ENCODE measurements at regions not wholly inside any gene's neighbourhood (a gene's known extent, or its start where the extent isn't known, plus 50 kb on each side); places are given as distances from the start of the nearest gene placed in this dataset.

GRCh38 chr14:99063620-99064225, 208.3 kb downstream of the BCL11B start:
- Histone ChIP-seq H4K91ac (ENCODE audit: insufficient read depth, low read depth, low read length) (no peak overlapping the region), H3K79me1 (ENCODE audit: low read depth in 1 of 2, low read length in 2 of 2) (no peaks in the 10 kb centered on the region), H3K23ac (ENCODE audit: low read depth, low read length) (no peak overlapping the region), H3K4me3 (ENCODE audit: insufficient read depth, low read depth, low read length) (no peak overlapping the region), H3K4me2 (ENCODE audit: low read depth, low read length) (no peak overlapping the region), H3K18ac (ENCODE audit: low read depth, low read length) (no peak overlapping the region), H2BK20ac (ENCODE audit: low read depth, low read length) (no peak overlapping the region), H3K14ac (replicated peaks; ENCODE audit: low read depth, low read length) (no peak overlapping the region), H2BK15ac (ENCODE audit: low read depth, low read length) (no peak overlapping the region), H2BK120ac (ENCODE audit: low read depth, low read length) (no peak overlapping the region), H4K5ac (ENCODE audit: low read depth, low read length) (no peak overlapping the region), H2BK5ac (ENCODE audit: low read depth, low read length, poor library complexity, severe bottlenecking) (no peak overlapping the region), H2AK9ac (replicated peaks; ENCODE audit: low read depth, low read length, poor library complexity) (no peak overlapping the region), H3K4ac (ENCODE audit: low read depth, low read length) (no peak overlapping the region), H3K27ac (ENCODE audit: insufficient read depth, low read length) (no peak overlapping the region), H4K20me1 (ENCODE audit: insufficient read depth, low read length) (no peaks in the 10 kb centered on the region), H3K9ac (ENCODE audit: low read depth, low read length) (no peak overlapping the region), H2AFZ (replicated peaks; ENCODE audit: low read length, poor library complexity) (no peak overlapping the region), H3K9me1 (ENCODE audit: insufficient read depth, low read length) (no peaks in the 10 kb centered on the region), H3K9me3 (ENCODE audit: control insufficient read depth, insufficient read depth, low read length) (peaks cover 50% of the 10 kb centered on the region), H3K56ac (ENCODE audit: extremely low read depth, insufficient read depth, low read length) (no peak overlapping the region), H2AK5ac (ENCODE audit: low read depth, low read length) (no peak overlapping the region), H3K36me3 (ENCODE audit: control insufficient read depth, insufficient read depth, low read length) (no peaks in the 10 kb centered on the region), H3K27me3 (ENCODE audit: control insufficient read depth, insufficient read depth, low read length) (no peaks in the 10 kb centered on the region), H3K4me1 (ENCODE audit: control insufficient read depth, insufficient read depth, low read length) (no peaks in the 10 kb centered on the region), H4K8ac (ENCODE audit: low read depth in 2 of 2, low read length in 2 of 2) (no peak overlapping the region)
- ChIA-PET POLR2A (ENCODE audit: unreplicated experiment) (no interaction called here), CTCF (no interaction called here)
- DNase-seq (no peak), ATAC-seq (ENCODE audit: low read depth) (no peak)
- BruUV-seq (replicated peaks): no TSS peak
- TF ChIP-seq, protein P1, sequence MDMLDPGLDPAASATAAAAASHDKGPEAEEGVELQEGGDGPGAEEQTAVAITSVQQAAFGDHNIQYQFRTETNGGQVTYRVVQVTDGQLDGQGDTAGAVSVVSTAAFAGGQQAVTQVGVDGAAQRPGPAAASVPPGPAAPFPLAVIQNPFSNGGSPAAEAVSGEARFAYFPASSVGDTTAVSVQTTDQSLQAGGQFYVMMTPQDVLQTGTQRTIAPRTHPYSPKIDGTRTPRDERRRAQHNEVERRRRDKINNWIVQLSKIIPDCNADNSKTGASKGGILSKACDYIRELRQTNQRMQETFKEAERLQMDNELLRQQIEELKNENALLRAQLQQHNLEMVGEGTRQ (IDR thresholded peaks at IDR 0.05; ENCODE audit: low read depth, low read length): no peak
- TF ChIP-seq NFE2L2 (IDR thresholded peaks at IDR 0.05; ENCODE audit: low read depth, low read length): no peak
- TF ChIP-seq ELK1 (IDR thresholded peaks at IDR 0.05; ENCODE audit: borderline replicate concordance, low read depth, low read length): no peak
- TF ChIP-seq RAD21 (IDR thresholded peaks at IDR 0.05; ENCODE audit: low read length): no peak
- no peak for TF ChIP-seq SMC3 (IDR thresholded peaks at IDR 0.05; ENCODE audit: low read depth, low read length)
- no peak for TF ChIP-seq RCOR1 (IDR thresholded peaks at IDR 0.05; ENCODE audit: insufficient replicate concordance, low read length)
- TF ChIP-seq MAZ (IDR thresholded peaks at IDR 0.05; ENCODE audit: borderline replicate concordance, low read depth, low read length): no peak
- no peak for TF ChIP-seq CHD1 (IDR thresholded peaks at IDR 0.05; ENCODE audit: low read depth, low read length)
- no peak for TF ChIP-seq MAFK (IDR thresholded peaks at IDR 0.05; ENCODE audit: low read depth, low read length)
- no peak for TF ChIP-seq BHLHE40 (IDR thresholded peaks at IDR 0.05; ENCODE audit: low read depth, low read length)
- no peak for TF ChIP-seq FOS (IDR thresholded peaks at IDR 0.05; ENCODE audit: low read depth, low read length)
- TF ChIP-seq CEBPB (IDR thresholded peaks at IDR 0.05; ENCODE audit: low read depth, low read length): no peak
- TF ChIP-seq POLR2A (IDR thresholded peaks at IDR 0.05; ENCODE audit: low read depth, low read length): no peak
- TF ChIP-seq MXI1 (IDR thresholded peaks at IDR 0.05; ENCODE audit: borderline replicate concordance, low read depth, low read length): no peak
- no peak for TF ChIP-seq CTCF (conservative IDR thresholded peaks at IDR 0.05; ENCODE audit: low read depth, low read length)
- TF ChIP-seq RFX5 (IDR thresholded peaks at IDR 0.05; ENCODE audit: low read depth, low read length): no peak
- intact Hi-C loops (cut with micrococcal nuclease): no loop called here
- in situ Hi-C loops (cut with MboI; ENCODE audit: low sequenced_read_pairs): no loop called here
- WGBS, 2 experiments (ENCODE audit: extremely low coverage in 2 of 2, insufficient read length in 1 of 2): no CpG with 5 or more reads among the region's 10 CpGs
- dilution Hi-C loops (cut with HindIII; ENCODE audit: low sequenced_read_pairs, unreplicated experiment): no loop called here

Data from IMR-90 (cell line).